SK-N-SH (cell line): ENCODE measurements at regions not wholly inside any gene's neighbourhood (a gene's known extent, or its start where the extent isn't known, plus 50 kb on each side); places are given as distances from the start of the nearest gene placed in this dataset.

Experiments used
- CTCF ChIA-PET: fragments of 300-600, 350-600 bp; formaldehyde crosslinking; extraction: SDS; loops from one replicate; lab custom pipeline; 2021; lab: Yijun Ruan, JAX
- POLR2A ChIA-PET: fragments of 350-600 bp; sonication (Branson Sonifier 250); formaldehyde crosslinking; extraction: SDS; loops from one replicate; lab custom pipeline; 2020; ENCODE audit warnings: antibody characterized with exemption, inconsistent platforms; lab: Yijun Ruan, JAX
- DNase-seq: peaks from one replicate; pipeline ENCODE4 v3.0.0; 2012
- H2AFZ ChIP-seq: fragments of 200-600 bp; sonication (generic); 2 replicates; pipeline ENCODE4 v1.8.1; 2016; ENCODE audit warnings: antibody characterized with exemption, mild to moderate bottlenecking, low read depth
- H3F3A ChIP-seq: fragments of 200-600 bp; sonication (generic); replicated peaks from 2 replicates; pipeline ENCODE3; 2016; ENCODE audit warnings: antibody characterized with exemption, mild to moderate bottlenecking; ENCODE audit not compliant: insufficient read depth
- H3K27ac ChIP-seq, 2 experiments: fragments of 200-500 bp in 1 of 2; fragments of 200-600 bp in 1 of 2; sonication (Bioruptor generic) in 1 of 2; sonication (generic), shearing (Covaris generic) in 1 of 2; 2 replicates each; pipeline versions ENCODE4 v1.5.1 to v1.6.1; 2014 to 2016; ENCODE audit warnings: low read depth in 2 of 2, inconsistent platforms in 1 of 2, low read length in 1 of 2, mild to moderate bottlenecking in 1 of 2, mixed read lengths in 1 of 2
- H3K27me3 ChIP-seq: fragments of 200-600 bp; sonication (generic), shearing (Covaris generic); 2 replicates; pipeline ENCODE4 v1.6.1; 2016; ENCODE audit warnings: mixed run types; ENCODE audit not compliant: insufficient read depth
- H3K36me3 ChIP-seq, 2 experiments: fragments of 200-500 bp in 1 of 2; fragments of 200-600 bp in 1 of 2; sonication (Bioruptor generic) in 1 of 2; sonication (generic) in 1 of 2; replicated peaks in 1 of 2; 2 replicates each; pipeline versions ENCODE3 to v1.5.1; 2014 to 2016; ENCODE audit warnings: low read length in 1 of 2, mild to moderate bottlenecking in 1 of 2; ENCODE audit not compliant: insufficient read depth in 2 of 2, control insufficient read depth in 1 of 2
- H3K4me1 ChIP-seq, 2 experiments: fragments of 200-500 bp in 1 of 2; fragments of 200-600 bp in 1 of 2; sonication (Bioruptor generic) in 1 of 2; sonication (generic), shearing (Covaris generic) in 1 of 2; 2 replicates each; pipeline versions ENCODE4 v1.5.1 to v1.6.1; 2014 to 2016; ENCODE audit warnings: low read depth in 1 of 2, low read length in 1 of 2, mixed run types in 1 of 2; ENCODE audit not compliant: insufficient read depth in 2 of 2, control insufficient read depth in 1 of 2
- H3K4me2 ChIP-seq: fragments of 200-600 bp; sonication (generic), shearing (Covaris generic); 2 replicates; pipeline ENCODE4 v1.6.1; 2017; ENCODE audit warnings: mixed run types
- H3K4me3 ChIP-seq, 2 experiments: fragments of 200-500 bp in 1 of 2; fragments of 200-600 bp in 1 of 2; sonication (Bioruptor generic) in 1 of 2; sonication (generic), shearing (Covaris generic) in 1 of 2; 2 replicates each; pipeline versions ENCODE4 v1.5.1 to v1.8.1; 2014 to 2016; ENCODE audit warnings: low read depth in 2 of 2, inconsistent platforms in 1 of 2, low read length in 1 of 2, mild to moderate bottlenecking in 1 of 2, mixed read lengths in 1 of 2, moderate library complexity in 1 of 2
- H3K79me2 ChIP-seq: fragments of 200-600 bp; sonication (generic); 2 replicates; pipeline ENCODE4 v1.8.1; 2017; ENCODE audit warnings: mild to moderate bottlenecking; ENCODE audit not compliant: insufficient read depth
- H3K9ac ChIP-seq: fragments of 200-600 bp; sonication (generic); 2 replicates; pipeline ENCODE4 v1.6.1; 2017; ENCODE audit warnings: mixed run types
- H3K9me2 ChIP-seq: fragments of 200-600 bp; sonication (generic); 2 replicates; pipeline ENCODE4 v1.6.1; 2017; ENCODE audit warnings: mixed run types
- H3K9me3 ChIP-seq: fragments of 200-600 bp; sonication (generic); 2 replicates; pipeline ENCODE4 v1.6.1; 2017; ENCODE audit warnings: mixed run types, mild to moderate bottlenecking, moderate library complexity
- H4K20me1 ChIP-seq: fragments of 200-600 bp; sonication (generic); 2 replicates; pipeline ENCODE4 v1.6.1; 2017; ENCODE audit warnings: mild to moderate bottlenecking, mixed run types; ENCODE audit not compliant: insufficient read depth
- CHD2 ChIP-seq: fragments of 150-350 bp; IDR thresholded peaks from 2 replicates; pipeline ENCODE4 v1.6.1; 2018; ENCODE audit warnings: low read length; ENCODE audit not compliant: partially characterized antibody
- ELF1 ChIP-seq: IDR thresholded peaks from 2 replicates; pipeline ENCODE4 v1.4.0; 2012
- EZH2phosphoT487 ChIP-seq: fragments of 200-600 bp; sonication (generic); IDR thresholded peaks from 2 replicates; pipeline ENCODE4 v1.6.1; 2017; ENCODE audit warnings: low read depth, mixed run types, mild to moderate bottlenecking, antibody characterized with exemption, moderate library complexity, borderline replicate concordance
- FOSL2 ChIP-seq: IDR thresholded peaks from 2 replicates; pipeline ENCODE4 v1.4.0; 2012; ENCODE audit warnings: low read depth, mild to moderate bottlenecking, moderate library complexity, borderline replicate concordance
- FOXJ3 ChIP-seq: sonication (generic); formaldehyde crosslinking; IDR thresholded peaks from 2 replicates; pipeline ENCODE4 v1.5.1; 2020; ENCODE audit warnings: mild to moderate bottlenecking, missing genetic modification reagents
- MEF2A ChIP-seq: IDR thresholded peaks from 2 replicates; pipeline ENCODE4 v1.4.0; 2012; ENCODE audit warnings: low read depth, borderline replicate concordance
- MXI1 ChIP-seq: IDR thresholded peaks from 2 replicates; pipeline ENCODE4 v1.6.1; 2012; ENCODE audit warnings: mild to moderate bottlenecking, low read depth, low read length, improper control_type of control experiment
- NFIC ChIP-seq: IDR thresholded peaks from 2 replicates; pipeline ENCODE4 v1.4.0; 2012; ENCODE audit warnings: borderline replicate concordance
- POLR2AphosphoS5 ChIP-seq: IDR thresholded peaks from 2 replicates; pipeline ENCODE4 v1.6.1; 2012; ENCODE audit warnings: low read depth, low read length
- RAD21 ChIP-seq: IDR thresholded peaks from 2 replicates; pipeline ENCODE4 v1.6.1; 2012; ENCODE audit warnings: mild to moderate bottlenecking, low read length
- RXRA ChIP-seq: IDR thresholded peaks from 2 replicates; pipeline ENCODE4 v1.4.0; 2012; ENCODE audit warnings: low read depth, mild to moderate bottlenecking, borderline replicate concordance
- TAF1 ChIP-seq: IDR thresholded peaks from 2 replicates; pipeline ENCODE4 v1.6.1; 2012; ENCODE audit warnings: low read depth, mild to moderate bottlenecking, low read length, moderate library complexity, borderline replicate concordance
- TCF12 ChIP-seq: IDR thresholded peaks from 2 replicates; pipeline ENCODE4 v1.4.0; 2012
- YY1 ChIP-seq: IDR thresholded peaks from 2 replicates; pipeline ENCODE4 v1.4.0; 2012; ENCODE audit warnings: low read depth, mild to moderate bottlenecking
- TF ChIP-seq, protein P1 (sequence below): IDR thresholded peaks from 2 replicates; pipeline ENCODE4 v1.4.0; 2012; ENCODE audit warnings: low read depth, borderline replicate concordance
- TF ChIP-seq, protein P2 (sequence below): fragments of 150-350 bp; IDR thresholded peaks from 2 replicates; pipeline ENCODE4 v1.6.1; 2017; ENCODE audit warnings: antibody characterized with exemption, low read length, low read depth, borderline replicate concordance
- TF ChIP-seq, protein P3 (sequence below): IDR thresholded peaks from 2 replicates; pipeline ENCODE4 v1.4.0; 2012; ENCODE audit warnings: low read depth, borderline replicate concordance

DNA sequence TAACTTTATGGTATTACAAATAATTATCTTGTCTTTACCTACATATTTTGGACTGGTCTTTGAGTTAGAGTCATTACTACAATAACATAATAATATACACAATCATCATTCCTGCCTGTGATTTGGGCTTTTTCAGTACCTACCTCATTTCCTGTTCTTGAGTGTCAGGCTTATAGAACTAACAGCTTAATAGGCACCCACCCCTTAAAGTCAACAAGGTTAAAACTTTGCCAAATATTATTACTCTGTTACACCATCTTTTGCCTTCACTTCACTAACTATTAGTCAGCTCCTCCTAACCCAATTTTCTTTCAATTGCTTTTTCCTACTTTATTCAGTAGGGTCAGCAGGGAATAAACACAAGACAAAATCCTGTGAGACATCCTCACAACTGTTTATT lies 488.7 kb upstream of the AGTR1 start (continued):
- TF ChIP-seq, protein P1, sequence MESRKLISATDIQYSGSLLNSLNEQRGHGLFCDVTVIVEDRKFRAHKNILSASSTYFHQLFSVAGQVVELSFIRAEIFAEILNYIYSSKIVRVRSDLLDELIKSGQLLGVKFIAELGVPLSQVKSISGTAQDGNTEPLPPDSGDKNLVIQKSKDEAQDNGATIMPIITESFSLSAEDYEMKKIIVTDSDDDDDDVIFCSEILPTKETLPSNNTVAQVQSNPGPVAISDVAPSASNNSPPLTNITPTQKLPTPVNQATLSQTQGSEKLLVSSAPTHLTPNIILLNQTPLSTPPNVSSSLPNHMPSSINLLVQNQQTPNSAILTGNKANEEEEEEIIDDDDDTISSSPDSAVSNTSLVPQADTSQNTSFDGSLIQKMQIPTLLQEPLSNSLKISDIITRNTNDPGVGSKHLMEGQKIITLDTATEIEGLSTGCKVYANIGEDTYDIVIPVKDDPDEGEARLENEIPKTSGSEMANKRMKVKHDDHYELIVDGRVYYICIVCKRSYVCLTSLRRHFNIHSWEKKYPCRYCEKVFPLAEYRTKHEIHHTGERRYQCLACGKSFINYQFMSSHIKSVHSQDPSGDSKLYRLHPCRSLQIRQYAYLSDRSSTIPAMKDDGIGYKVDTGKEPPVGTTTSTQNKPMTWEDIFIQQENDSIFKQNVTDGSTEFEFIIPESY, result no peak
- no peak for TF ChIP-seq TAF1
- TF ChIP-seq RXRA, result no peak
- TF ChIP-seq MEF2A, result no peak
- TF ChIP-seq TCF12, result no peak

DNA sequence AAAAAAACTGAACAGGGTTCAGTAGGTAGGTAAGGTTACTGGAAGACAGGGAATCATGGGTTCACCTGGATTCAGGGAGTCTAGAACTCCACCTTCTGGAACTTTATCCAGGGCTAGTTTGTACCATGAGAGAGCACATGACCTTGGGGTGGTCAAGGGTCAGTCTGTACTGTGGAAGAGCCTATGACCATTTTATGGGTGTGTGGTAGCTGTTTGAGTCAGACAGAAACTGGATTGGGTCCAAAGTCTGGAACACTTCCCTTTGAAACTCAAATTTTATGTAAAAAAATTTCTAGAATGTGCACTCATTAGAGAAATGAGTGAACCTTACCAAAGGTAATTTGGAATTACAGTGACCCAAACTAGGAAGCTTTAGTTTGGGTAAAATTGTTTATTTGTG lies 486.0 kb upstream of the AGTR1 start:
- TF ChIP-seq, protein P2, sequence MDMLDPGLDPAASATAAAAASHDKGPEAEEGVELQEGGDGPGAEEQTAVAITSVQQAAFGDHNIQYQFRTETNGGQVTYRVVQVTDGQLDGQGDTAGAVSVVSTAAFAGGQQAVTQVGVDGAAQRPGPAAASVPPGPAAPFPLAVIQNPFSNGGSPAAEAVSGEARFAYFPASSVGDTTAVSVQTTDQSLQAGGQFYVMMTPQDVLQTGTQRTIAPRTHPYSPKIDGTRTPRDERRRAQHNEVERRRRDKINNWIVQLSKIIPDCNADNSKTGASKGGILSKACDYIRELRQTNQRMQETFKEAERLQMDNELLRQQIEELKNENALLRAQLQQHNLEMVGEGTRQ, result no peak
- TF ChIP-seq RXRA (no peak), MXI1 (no peak), FOXJ3 (CRISPR knock-in tag) (no peak), POLR2AphosphoS5 (no peak), YY1 (no peak), ELF1 (no peak), FOSL2 (no peak), RAD21 (no peak), NFIC (no peak), EZH2phosphoT487 (no peak), TAF1 (no peak), CHD2 (no peak)
- TF ChIP-seq, protein P3, sequence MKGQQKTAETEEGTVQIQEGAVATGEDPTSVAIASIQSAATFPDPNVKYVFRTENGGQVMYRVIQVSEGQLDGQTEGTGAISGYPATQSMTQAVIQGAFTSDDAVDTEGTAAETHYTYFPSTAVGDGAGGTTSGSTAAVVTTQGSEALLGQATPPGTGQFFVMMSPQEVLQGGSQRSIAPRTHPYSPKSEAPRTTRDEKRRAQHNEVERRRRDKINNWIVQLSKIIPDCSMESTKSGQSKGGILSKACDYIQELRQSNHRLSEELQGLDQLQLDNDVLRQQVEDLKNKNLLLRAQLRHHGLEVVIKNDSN, result no peak
- CTCF ChIA-PET, result no interaction called here
- Histone ChIP-seq H3K4me1 (no peaks in the 10 kb centered on the region), H3K9ac (no peak overlapping the region), H3K27me3 (no peaks in the 10 kb centered on the region), H3K4me2 (no peak overlapping the region), H3F3A (peaks cover 5% of the 10 kb centered on the region), H4K20me1 (no peaks in the 10 kb centered on the region), H3K9me3 (no peaks in the 10 kb centered on the region), H2AFZ (no peak overlapping the region), H3K36me3 (no peaks in the 10 kb centered on the region), H3K27ac (no peak overlapping the region), H3K4me3 (no peak overlapping the region), H3K9me2 (no peaks in the 10 kb centered on the region), H3K79me2 (no peaks in the 10 kb centered on the region)
- POLR2A ChIA-PET, result no interaction called here
- no peak for DNase-seq
